Nephron (organoid): ENCODE measurements at regions not wholly inside any gene's neighbourhood (a gene's known extent, or its start where the extent isn't known, plus 50 kb on each side); places are given as distances from the start of the nearest gene placed in this dataset.
A peak's percentile ranks its signal among the peaks of the same experiment; 100 is the strongest.

Source experiments
- H3K27ac Mint-ChIP-seq, 3 experiments: 2 replicates each; pipeline ENCODE4 v1.8.0; 2020; ENCODE audit warnings: mixed read lengths in 3 of 3, mild to moderate bottlenecking in 2 of 3, moderate library complexity in 1 of 3
- H3K27me3 Mint-ChIP-seq: 2 replicates; pipeline ENCODE4 v1.8.0; 2021; ENCODE audit warnings: low read depth, mild to moderate bottlenecking, moderate library complexity, mixed read lengths
- H3K36me3 Mint-ChIP-seq: 2 replicates; pipeline ENCODE4 v1.8.0; 2020; ENCODE audit warnings: low read depth, mixed read lengths
- H3K4me1 Mint-ChIP-seq: 2 replicates; pipeline ENCODE4 v1.8.0; 2020; ENCODE audit warnings: mixed read lengths
- H3K4me3 Mint-ChIP-seq, 3 experiments: 2 replicates each; pipeline ENCODE4 v1.8.0; 2020; ENCODE audit warnings: mild to moderate bottlenecking in 3 of 3, mixed read lengths in 3 of 3, moderate library complexity in 2 of 3
- H3K9me3 Mint-ChIP-seq: 2 replicates; pipeline ENCODE4 v1.8.0; 2020; ENCODE audit warnings: mixed read lengths
- TF ChIP-seq, protein P1 (sequence below), 3 experiments: fragments of 200-600 bp; sonication (generic); IDR thresholded peaks; one replicate each; pipeline ENCODE4 v1.5.0; 2021; ENCODE audit warnings: antibody characterized with exemption in 3 of 3; ENCODE audit not compliant: unreplicated experiment in 3 of 3

DNA sequence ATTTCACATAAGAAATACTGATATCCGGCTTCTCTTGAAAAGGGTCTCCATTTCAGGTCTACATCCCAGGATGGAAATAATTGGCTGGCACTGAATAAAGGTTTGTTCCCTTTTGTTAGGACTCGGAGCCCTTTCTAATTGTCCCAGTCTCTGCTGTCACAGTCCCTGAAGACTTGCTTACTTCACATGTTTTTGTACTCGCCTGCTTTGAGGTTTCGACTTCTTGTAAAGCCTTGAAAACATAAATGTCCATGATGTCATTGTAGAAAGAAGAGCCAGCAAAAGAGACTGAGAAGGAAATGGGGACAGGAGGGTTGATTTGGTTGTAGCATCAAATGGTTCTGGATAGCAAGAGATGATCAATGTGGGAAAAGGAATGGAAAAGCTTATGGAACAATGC lies 963.4 kb upstream of the SEMA6D start:
- no peaks in the 10 kb centered on the region for H3K4me1 Mint-ChIP-seq
- peaks cover 4% of the 10 kb centered on the region for H3K36me3 Mint-ChIP-seq
- H3K27me3 Mint-ChIP-seq: no peaks in the 10 kb centered on the region
- TF ChIP-seq, protein P1, sequence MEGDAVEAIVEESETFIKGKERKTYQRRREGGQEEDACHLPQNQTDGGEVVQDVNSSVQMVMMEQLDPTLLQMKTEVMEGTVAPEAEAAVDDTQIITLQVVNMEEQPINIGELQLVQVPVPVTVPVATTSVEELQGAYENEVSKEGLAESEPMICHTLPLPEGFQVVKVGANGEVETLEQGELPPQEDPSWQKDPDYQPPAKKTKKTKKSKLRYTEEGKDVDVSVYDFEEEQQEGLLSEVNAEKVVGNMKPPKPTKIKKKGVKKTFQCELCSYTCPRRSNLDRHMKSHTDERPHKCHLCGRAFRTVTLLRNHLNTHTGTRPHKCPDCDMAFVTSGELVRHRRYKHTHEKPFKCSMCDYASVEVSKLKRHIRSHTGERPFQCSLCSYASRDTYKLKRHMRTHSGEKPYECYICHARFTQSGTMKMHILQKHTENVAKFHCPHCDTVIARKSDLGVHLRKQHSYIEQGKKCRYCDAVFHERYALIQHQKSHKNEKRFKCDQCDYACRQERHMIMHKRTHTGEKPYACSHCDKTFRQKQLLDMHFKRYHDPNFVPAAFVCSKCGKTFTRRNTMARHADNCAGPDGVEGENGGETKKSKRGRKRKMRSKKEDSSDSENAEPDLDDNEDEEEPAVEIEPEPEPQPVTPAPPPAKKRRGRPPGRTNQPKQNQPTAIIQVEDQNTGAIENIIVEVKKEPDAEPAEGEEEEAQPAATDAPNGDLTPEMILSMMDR (IDR thresholded peaks at IDR 0.05; ENCODE audit: unreplicated experiment in 3 of 3): no peak
- H3K4me3 Mint-ChIP-seq: no peak overlapping the region
- peaks cover 19% of the 10 kb centered on the region for H3K9me3 Mint-ChIP-seq
- H3K27ac Mint-ChIP-seq: no peak overlapping the region

DNA sequence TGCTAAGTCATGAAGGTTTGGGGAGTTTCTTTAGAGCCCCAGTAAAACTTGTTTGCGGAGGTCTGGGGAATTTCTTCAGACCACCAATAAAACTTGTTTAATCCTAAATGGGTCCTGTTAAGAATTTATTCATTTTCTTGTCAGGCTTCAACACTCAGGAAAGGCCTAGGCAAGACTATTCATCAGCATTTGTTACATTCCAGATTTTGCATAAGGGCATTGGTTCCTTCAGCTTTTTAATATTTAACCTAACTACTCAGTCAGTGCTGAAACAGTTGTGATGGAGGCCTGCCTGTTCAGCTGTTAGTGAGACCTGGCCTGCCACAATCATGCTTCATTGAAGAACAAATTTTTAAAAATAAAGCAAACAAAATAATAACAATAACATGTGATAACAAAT lies 954.2 kb upstream of the SEMA6D start:
- peak overlapping the region; percentile 2 to 66 (median 62) for H3K27ac Mint-ChIP-seq
- peaks cover 2% of the 10 kb centered on the region for H3K9me3 Mint-ChIP-seq
- no peak overlapping the region for H3K4me3 Mint-ChIP-seq
- no peaks in the 10 kb centered on the region for H3K27me3 Mint-ChIP-seq
- TF ChIP-seq, protein P1 (IDR thresholded peaks at IDR 0.05; ENCODE audit: unreplicated experiment in 3 of 3): no peak
- H3K4me1 Mint-ChIP-seq: no peaks in the 10 kb centered on the region
- H3K36me3 Mint-ChIP-seq: no peaks in the 10 kb centered on the region

DNA sequence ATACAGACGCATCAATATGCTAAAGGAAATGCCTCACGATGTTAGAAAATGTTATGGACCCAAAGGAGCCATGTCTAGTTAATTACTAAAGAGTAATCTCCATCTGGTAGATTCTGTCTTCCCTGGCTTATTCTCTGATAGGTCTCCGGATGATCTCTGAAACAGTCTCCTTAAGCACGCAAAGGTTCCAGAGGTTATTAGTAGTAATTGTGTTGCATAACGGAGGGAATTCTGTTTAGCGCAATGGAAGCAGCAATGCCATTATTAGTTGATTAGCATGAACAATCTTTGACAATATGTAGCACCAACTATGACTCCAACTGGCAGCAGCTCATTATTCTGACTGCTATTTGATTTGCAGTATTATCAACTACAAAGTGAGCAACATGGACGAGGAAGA lies 952.5 kb upstream of the SEMA6D start:
- H3K9me3 Mint-ChIP-seq: peaks cover 12% of the 10 kb centered on the region
- H3K27ac Mint-ChIP-seq: no peak overlapping the region
- no peaks in the 10 kb centered on the region for H3K27me3 Mint-ChIP-seq
- no peaks in the 10 kb centered on the region for H3K36me3 Mint-ChIP-seq
- no peak overlapping the region for H3K4me3 Mint-ChIP-seq
- no peaks in the 10 kb centered on the region for H3K4me1 Mint-ChIP-seq
- TF ChIP-seq, protein P1 (IDR thresholded peaks at IDR 0.05; ENCODE audit: unreplicated experiment in 3 of 3): no peak

DNA sequence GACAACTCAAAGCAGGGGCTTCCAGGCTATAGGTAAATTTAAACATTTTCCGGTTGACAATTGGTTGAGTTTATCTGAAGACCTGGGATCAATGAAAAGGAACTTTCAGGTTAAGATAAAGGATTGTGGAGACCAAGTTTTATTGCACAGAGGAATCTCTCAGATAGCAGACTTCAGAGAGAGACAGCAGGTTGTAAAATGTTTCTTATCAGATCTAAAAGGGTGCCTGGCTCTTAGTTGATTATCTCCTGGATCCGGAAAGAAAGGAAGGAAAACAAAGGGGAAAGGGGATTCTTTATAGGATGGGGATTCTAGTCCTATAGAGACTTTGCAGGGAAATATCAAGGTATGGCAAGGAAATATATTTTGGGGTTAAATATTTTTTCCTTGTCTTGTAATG lies 951.3 kb upstream of the SEMA6D start:
- Mint-ChIP-seq H3K9me3 (peaks cover 14% of the 10 kb centered on the region), H3K27me3 (no peaks in the 10 kb centered on the region), H3K36me3 (no peaks in the 10 kb centered on the region), H3K4me3 (no peak overlapping the region), H3K4me1 (no peaks in the 10 kb centered on the region), H3K27ac (no peak overlapping the region)
- TF ChIP-seq, protein P1 (IDR thresholded peaks at IDR 0.05; ENCODE audit: unreplicated experiment in 3 of 3): no peak

DNA sequence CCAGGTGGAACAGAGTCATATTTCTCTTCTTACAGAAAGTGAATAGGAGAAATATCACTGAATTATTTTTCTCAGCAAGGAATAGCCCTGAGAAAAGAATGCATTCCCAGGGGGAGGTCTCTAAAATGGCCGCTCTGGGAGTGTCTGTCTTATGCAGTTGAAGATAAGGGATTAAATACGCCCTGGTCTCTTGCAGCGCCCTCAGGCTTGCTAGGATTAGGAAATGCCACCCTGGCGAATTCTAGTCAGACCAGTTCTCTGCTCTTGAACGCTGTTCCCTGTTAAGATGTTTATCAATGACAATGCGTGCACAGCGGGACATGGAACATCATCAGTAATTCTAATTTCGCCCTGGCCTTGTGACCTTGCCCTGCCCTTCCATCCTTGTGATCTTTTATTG lies 949.0 kb upstream of the SEMA6D start:
- TF ChIP-seq, protein P1 (IDR thresholded peaks at IDR 0.05; ENCODE audit: unreplicated experiment in 3 of 3): no peak
- H3K4me1 Mint-ChIP-seq: no peaks in the 10 kb centered on the region
- no peak overlapping the region for H3K27ac Mint-ChIP-seq
- H3K27me3 Mint-ChIP-seq: no peaks in the 10 kb centered on the region
- H3K36me3 Mint-ChIP-seq: no peaks in the 10 kb centered on the region
- H3K9me3 Mint-ChIP-seq: peaks cover 14% of the 10 kb centered on the region
- H3K4me3 Mint-ChIP-seq: no peak overlapping the region

DNA sequence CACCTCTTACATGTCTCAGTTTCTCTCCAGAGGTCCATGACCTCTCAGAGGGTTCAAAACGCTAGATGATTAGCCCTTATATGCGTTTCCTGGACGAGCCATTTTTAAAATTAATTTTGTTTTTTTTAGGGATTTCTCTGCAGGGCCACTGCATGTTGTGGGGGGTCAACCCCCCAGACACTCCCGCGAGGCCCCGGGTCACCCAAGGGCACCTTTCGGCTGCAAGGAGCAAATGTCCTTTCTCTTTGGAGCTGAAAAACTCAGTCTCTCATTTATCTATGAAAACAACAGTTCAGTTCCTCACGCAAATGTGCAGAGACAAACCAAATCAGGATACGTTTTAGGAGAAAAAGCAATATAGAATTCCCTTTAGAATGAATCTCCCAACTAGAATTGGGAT lies 944.3 kb upstream of the SEMA6D start:
- no peak overlapping the region for H3K4me3 Mint-ChIP-seq
- no peaks in the 10 kb centered on the region for H3K36me3 Mint-ChIP-seq
- H3K27ac Mint-ChIP-seq: no peak overlapping the region
- no peaks in the 10 kb centered on the region for H3K4me1 Mint-ChIP-seq
- TF ChIP-seq, protein P1 (IDR thresholded peaks at IDR 0.05; ENCODE audit: unreplicated experiment in 3 of 3): no peak
- H3K27me3 Mint-ChIP-seq: no peaks in the 10 kb centered on the region
- H3K9me3 Mint-ChIP-seq: peaks cover 12% of the 10 kb centered on the region
